Activated CD8-positive, alpha-beta memory T cell treated with anti-CD3 and anti-CD28 coated beads, Interleukin-2, amount 50 U/mL, for 48 hours (primary cell): ENCODE measurements at regions not wholly inside any gene's neighbourhood (a gene's known extent, or its start where the extent isn't known, plus 50 kb on each side); places are given as distances from the start of the nearest gene placed in this dataset.
"Not testable (repeated sequence)": the region's sequence is repeated elsewhere in the genome, so short reads cannot be mapped to it uniquely, and the experiment has no call there.

Experiments
- DNase-seq: peaks from one replicate; pipeline ENCODE4 v3.0.0-alpha.2; 2020

- no peak for DNase-seq
These were observed 107.7 kb downstream of the RAP2B start for GRCh38 chr3:153269730-153270129.

GRCh38 chr3:153273217-153273616 lies 111.2 kb downstream of the RAP2B start:
- no peak for DNase-seq

- DNase-seq: no peak
These were observed 111.9 kb downstream of the RAP2B start for GRCh38 chr3:153273767-153274435.

- DNase-seq: no peak
These were observed 112.5 kb downstream of the RAP2B start for GRCh38 chr3:153274561-153274960.

- no peak for DNase-seq
These were observed 113.5 kb downstream of the RAP2B start for GRCh38 chr3:153275514-153275913.

- no peak for DNase-seq
These were observed 115.0 kb downstream of the RAP2B start for GRCh38 chr3:153277029-153277428.

GRCh38 chr3:153281236-153281997 lies 119.4 kb downstream of the RAP2B start:
- not testable (repeated sequence) for DNase-seq

- no peak for DNase-seq
These were observed 120.3 kb downstream of the RAP2B start for GRCh38 chr3:153282355-153282754.

- no peak for DNase-seq
These were observed 122.4 kb downstream of the RAP2B start for GRCh38 chr3:153284282-153284938.

GRCh38 chr3:153285194-153285641 lies 123.2 kb downstream of the RAP2B start:
- no peak for DNase-seq

- DNase-seq: no peak
These were observed 124.0 kb downstream of the RAP2B start for GRCh38 chr3:153285982-153286381.

- DNase-seq: no peak
These were observed 125.0 kb downstream of the RAP2B start for GRCh38 chr3:153287017-153287416.

GRCh38 chr3:153289334-153289808 lies 127.3 kb downstream of the RAP2B start:
- DNase-seq: no peak

- no peak for DNase-seq
These were observed 128.4 kb downstream of the RAP2B start for GRCh38 chr3:153290268-153291015.

GRCh38 chr3:153291059-153291685 lies 129.1 kb downstream of the RAP2B start:
- DNase-seq: no peak

- DNase-seq: no peak
These were observed 131.2 kb downstream of the RAP2B start for GRCh38 chr3:153293265-153293664.

GRCh38 chr3:153295901-153296300 lies 133.9 kb downstream of the RAP2B start:
- DNase-seq: no peak

- DNase-seq: no peak
These were observed 143.2 kb downstream of the RAP2B start for GRCh38 chr3:153305189-153305588.

- no peak for DNase-seq
These were observed 149.5 kb downstream of the RAP2B start for GRCh38 chr3:153311541-153311940.

GRCh38 chr3:153313302-153313965 lies 151.4 kb downstream of the RAP2B start:
- DNase-seq: no peak

- DNase-seq: no peak
These were observed 152.0 kb downstream of the RAP2B start for GRCh38 chr3:153314038-153314437.

GRCh38 chr3:153315781-153316180 lies 153.8 kb downstream of the RAP2B start:
- DNase-seq: no peak
